B cell (primary cell): ENCODE measurements at regions not wholly inside any gene's neighbourhood (a gene's known extent, or its start where the extent isn't known, plus 50 kb on each side); places are given as distances from the start of the nearest gene placed in this dataset.

Source experiments
- ATAC-seq: fragments of 200-7000 bp; cut with Tn5 transposase; one replicate; pipeline ENCODE4 v1.10.0; 2021; ENCODE audit warnings: low read depth, mild to moderate bottlenecking, moderate number of reproducible peaks, moderate library complexity
- CTCF ChIA-PET: fragments of 350-600 bp; sonication (Branson Sonifier 250); formaldehyde crosslinking; loops from one replicate; lab custom pipeline; 2021; ENCODE audit warnings: antibody characterized with exemption, inconsistent platforms; lab: Charles Lee
- POLR2A ChIA-PET: fragments of 350-600 bp; sonication (Branson Sonifier 250); formaldehyde crosslinking; loops from one replicate; lab custom pipeline; 2021; ENCODE audit warnings: antibody characterized with exemption; lab: Charles Lee
- DNase-seq: peaks from one replicate; pipeline ENCODE4 v3.0.0; 2013
- H2AFZ ChIP-seq: 2 replicates; pipeline ENCODE4 v1.6.1; 2012; ENCODE audit warnings: mild to moderate bottlenecking, low read depth, low read length; ENCODE audit not compliant: insufficient read depth, poor library complexity, severe bottlenecking
- H3K27ac ChIP-seq, 2 donors: 1 replicate in 1 of 2; 2 replicates in 1 of 2; pipeline ENCODE4 v1.5.1; 2012 to 2013; ENCODE audit warnings: low read length in 2 of 2, mild to moderate bottlenecking in 2 of 2, moderate library complexity in 1 of 2
- H3K27me3 ChIP-seq, 4 experiments: fragments of 200-600 bp in 1 of 4; sonication (generic) in 1 of 4; replicated peaks in 1 of 4; 1 replicate in 2 of 4; 2 replicates in 2 of 4; pipeline versions ENCODE4 v1.6.1 to v1.7.0; 2013 to 2016; ENCODE audit warnings: low read length in 3 of 4, mild to moderate bottlenecking in 2 of 4, mixed read lengths in 1 of 4, moderate library complexity in 1 of 4; ENCODE audit not compliant: insufficient read depth in 4 of 4, control insufficient read depth in 3 of 4; ENCODE audit errors: control extremely low read depth in 1 of 4
- H3K36me3 ChIP-seq, 2 experiments: replicated peaks in 1 of 2; 1 replicate in 1 of 2; 2 replicates in 1 of 2; pipeline versions ENCODE4 v1.6.1 to v1.7.1; 2013; ENCODE audit warnings: low read length in 1 of 2; ENCODE audit not compliant: insufficient read depth in 2 of 2, control insufficient read depth in 1 of 2; ENCODE audit errors: control extremely low read depth in 1 of 2, extremely low read depth in 1 of 2
- H3K4me1 ChIP-seq, 2 donors: fragments of 200-600 bp in 1 of 2; sonication (generic) in 1 of 2; 1 replicate in 1 of 2; 2 replicates in 1 of 2; pipeline versions ENCODE4 v1.5.1 to v1.6.1; 2013 to 2017; ENCODE audit warnings: low read length in 2 of 2; ENCODE audit not compliant: control insufficient read depth in 2 of 2, insufficient read depth in 2 of 2
- H3K4me2 ChIP-seq: replicated peaks from 2 replicates; pipeline ENCODE3; 2012; ENCODE audit warnings: mild to moderate bottlenecking, low read depth, low read length; ENCODE audit not compliant: poor library complexity, severe bottlenecking
- H3K4me3 ChIP-seq, 5 experiments: fragments of 200-600 bp in 1 of 5; sonication (generic) in 1 of 5; 1 replicate in 3 of 5; 2 replicates in 2 of 5; pipeline versions ENCODE4 v1.5.1 to v1.7.0; 2011 to 2016; ENCODE audit warnings: low read length in 4 of 5, mild to moderate bottlenecking in 4 of 5, low read depth in 2 of 5, control low read depth in 1 of 5, moderate library complexity in 1 of 5; ENCODE audit not compliant: insufficient read depth in 1 of 5; ENCODE audit errors: control extremely low read depth in 1 of 5, extremely low read depth in 1 of 5
- H3K79me2 ChIP-seq: fragments of 200-600 bp; sonication (generic); one replicate; pipeline ENCODE4 v1.6.0; 2016; ENCODE audit warnings: low read length; ENCODE audit not compliant: control insufficient read depth, insufficient read depth
- H3K9ac ChIP-seq: fragments of 200-600 bp; sonication (generic); 2 replicates; pipeline ENCODE4 v1.6.1; 2017; ENCODE audit warnings: mild to moderate bottlenecking, low read length, moderate library complexity
- H3K9me3 ChIP-seq, 3 donors: one replicate each; pipeline versions ENCODE4 v1.6.1 to v1.7.1; 2013; ENCODE audit warnings: low read length in 2 of 3; ENCODE audit not compliant: control insufficient read depth in 2 of 3, insufficient read depth in 1 of 3; ENCODE audit errors: control extremely low read depth in 1 of 3
- H4K20me1 ChIP-seq: 2 replicates; pipeline ENCODE4 v1.6.0; 2012; ENCODE audit warnings: mild to moderate bottlenecking, low read length; ENCODE audit not compliant: insufficient read depth, control insufficient read depth, poor library complexity, severe bottlenecking
- H3K27ac Mint-ChIP-seq: one replicate; pipeline ENCODE4 v1.8.0; 2021; ENCODE audit warnings: mixed read lengths
- H3K27me3 Mint-ChIP-seq: one replicate; pipeline ENCODE4 v1.8.0; 2021; ENCODE audit warnings: mixed read lengths
- H3K4me1 Mint-ChIP-seq: one replicate; pipeline ENCODE4 v1.8.0; 2021; ENCODE audit warnings: mixed read lengths
- H3K4me3 Mint-ChIP-seq: one replicate; pipeline ENCODE4 v1.8.0; 2021; ENCODE audit warnings: mixed read lengths
- H3K9me3 Mint-ChIP-seq: one replicate; pipeline ENCODE4 v1.8.0; 2022; ENCODE audit warnings: mixed read lengths; ENCODE audit not compliant: insufficient read depth
- CTCF ChIP-seq: fragments of 200-600 bp; IDR thresholded peaks from one replicate; pipeline ENCODE4 v1.8.0; 2022; ENCODE audit warnings: antibody characterized with exemption, mild to moderate bottlenecking
- EZH2 ChIP-seq: IDR thresholded peaks from 2 replicates; pipeline ENCODE4 v1.6.1; 2012; ENCODE audit warnings: borderline replicate concordance, low read depth, mild to moderate bottlenecking, moderate library complexity, low read length; ENCODE audit not compliant: insufficient read depth, poor library complexity, severe bottlenecking
- WGBS: methylation state at CpG from one replicate; pipeline ENCODE4 v1.1.5; 2013; ENCODE audit warnings: missing lambda C conversion rate; ENCODE audit not compliant: insufficient coverage; 5-methylcytosine and 5-hydroxymethylcytosine counted together
- intact Hi-C: fragments of 100-400 bp; cut with micrococcal nuclease; formaldehyde crosslinking; loops from one replicate; pipeline ENCODE4 v1.10.0; 2022

- POLR2A ChIA-PET = no interaction called here
- Mint-ChIP-seq H3K27me3 (no peaks in the 10 kb centered on the region), H3K27ac (no peak overlapping the region), H3K4me1 (no peaks in the 10 kb centered on the region), H3K4me3 (no peak overlapping the region), H3K9me3 (no peaks in the 10 kb centered on the region)
- DNase-seq = no peak
- Histone ChIP-seq H3K4me2 (no peak overlapping the region), H3K9ac (no peak overlapping the region), H2AFZ (no peak overlapping the region), H3K4me3 (no peak overlapping the region), H3K79me2 (no peaks in the 10 kb centered on the region), H3K36me3 (no peaks in the 10 kb centered on the region), H3K27ac (no peak overlapping the region), H4K20me1 (no peaks in the 10 kb centered on the region), H3K9me3 (peaks cover 0 to 6% (median 0%) of the 10 kb centered on the region in 3 donors), H3K4me1 (no peaks in the 10 kb centered on the region), H3K27me3 (no peaks in the 10 kb centered on the region)
- WGBS = no CpG with 5 or more reads among the region's 2 CpGs
- no peak for ATAC-seq
- intact Hi-C loops = no loop called here
- CTCF ChIA-PET = no interaction called here
- TF ChIP-seq EZH2 = no peak
- TF ChIP-seq CTCF = no peak
Observed at GRCh38 chr6:126480268-126480667, 140.4 kb downstream of the CENPW start.

- POLR2A ChIA-PET = no interaction called here
- CTCF ChIA-PET = no interaction called here
- no CpG with 5 or more reads among the region's 1 CpG for WGBS
Observed at GRCh38 chr6:126481319-126481718, 141.4 kb downstream of the CENPW start.

More at GRCh38 chr6:126481319-126481718, 141.4 kb downstream of the CENPW start:
- no peak overlapping the region for H3K9ac ChIP-seq
- no peaks in the 10 kb centered on the region for H3K9me3 Mint-ChIP-seq
- H3K79me2 ChIP-seq = no peaks in the 10 kb centered on the region
- DNase-seq (no peak), ATAC-seq (no peak)
- TF ChIP-seq EZH2 (no peak), CTCF (no peak)
- intact Hi-C loops = no loop called here
- H3K4me3 Mint-ChIP-seq = no peak overlapping the region
- H3K4me1 Mint-ChIP-seq = no peaks in the 10 kb centered on the region
- no peaks in the 10 kb centered on the region for H4K20me1 ChIP-seq
- H2AFZ ChIP-seq = no peak overlapping the region
- H3K27ac ChIP-seq = no peak overlapping the region
- no peaks in the 10 kb centered on the region for H3K4me1 ChIP-seq
- peaks cover 0 to 6% (median 0%) of the 10 kb centered on the region in 3 donors for H3K9me3 ChIP-seq
- H3K27me3 ChIP-seq = no peaks in the 10 kb centered on the region
- no peak overlapping the region for H3K4me3 ChIP-seq
- H3K36me3 ChIP-seq = no peaks in the 10 kb centered on the region
- no peak overlapping the region for H3K27ac Mint-ChIP-seq
- no peak overlapping the region for H3K4me2 ChIP-seq
- H3K27me3 Mint-ChIP-seq = no peaks in the 10 kb centered on the region
